LoVo (cell line): ENCODE measurements at regions not wholly inside any gene's neighbourhood (a gene's known extent, or its start where the extent isn't known, plus 50 kb on each side); places are given as distances from the start of the nearest gene placed in this dataset.

Source experiments
- DNase-seq: peaks from one replicate; pipeline ENCODE4 v3.0.0-alpha.2; 2016; ENCODE audit warnings: low spot score

DNA sequence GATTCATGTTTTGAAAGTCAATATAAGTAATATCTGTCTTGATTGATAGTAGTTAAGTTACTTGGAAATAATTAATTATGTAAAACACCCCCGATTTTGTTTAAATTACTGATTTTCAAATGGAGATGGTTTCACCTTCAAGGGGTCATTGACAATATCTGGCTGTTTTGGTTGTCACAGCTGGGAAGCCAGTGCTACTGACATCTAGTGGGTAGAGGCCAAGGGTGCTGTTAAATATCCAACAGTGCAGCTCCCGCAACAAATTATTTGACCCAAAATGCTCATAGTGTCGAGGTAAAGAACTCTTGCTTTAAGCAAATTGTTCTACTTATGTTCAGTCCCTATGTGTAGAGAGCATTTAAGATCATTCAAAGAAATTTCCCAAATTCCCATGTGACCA lies 50.6 kb upstream of the PCDH20 start:
- DNase-seq, result no peak
